ENCODE measurements at regions not wholly inside any gene's neighbourhood (a gene's known extent, or its start where the extent isn't known, plus 50 kb on each side); places are given as distances from the start of the nearest gene placed in this dataset.

- TF ChIP-seq POLR2A (IDR thresholded peaks at IDR 0.05; ENCODE audit: low read depth, low read length) (no peak), POLR2AphosphoS5 (IDR thresholded peaks at IDR 0.05; ENCODE audit: low read depth, low read length) (no peak), TAF1 (IDR thresholded peaks at IDR 0.05; ENCODE audit: borderline replicate concordance, low read depth, low read length) (no peak)
Measured at GRCh38 chr1:60988891-60989290, 93.5 kb upstream of the NFIA start.

Data from GM12892 (cell line).